Stomach (tissue), 4 donors: ENCODE measurements at regions not wholly inside any gene's neighbourhood (a gene's known extent, or its start where the extent isn't known, plus 50 kb on each side); places are given as distances from the start of the nearest gene placed in this dataset.

ENCODE experiments used
- CTCF ChIP-seq, 7 experiments: fragments of 450-650 bp in 4 of 7; fragments of 200-600 bp in 3 of 7; sonication (generic) in 3 of 7; IDR thresholded peaks; one replicate each; pipeline ENCODE4 v1.5.1; 2016 to 2019; ENCODE audit warnings: antibody characterized with exemption in 7 of 7, control low read depth in 2 of 7, mild to moderate bottlenecking in 1 of 7
- EP300 ChIP-seq: sonication (generic); formaldehyde crosslinking; IDR thresholded peaks from one replicate; pipeline ENCODE4 v1.6.1; 2017; ENCODE audit warnings: antibody characterized with exemption
- POLR2A ChIP-seq, 4 donors: fragments of 450-650 bp; IDR thresholded peaks; one replicate each; pipeline ENCODE4 v1.6.1; 2016; ENCODE audit warnings: antibody characterized with exemption in 4 of 4, control low read depth in 2 of 4, mild to moderate bottlenecking in 1 of 4, moderate library complexity in 1 of 4
- POLR2AphosphoS5 ChIP-seq, 3 donors: sonication (generic); formaldehyde crosslinking; IDR thresholded peaks; one replicate each; pipeline ENCODE4 v1.6.1; 2016; ENCODE audit warnings: antibody characterized with exemption in 3 of 3

GRCh38 chr2:42854207-42854818 lies 61.9 kb upstream of the HAAO start:
- TF ChIP-seq CTCF (IDR thresholded peaks at IDR 0.05) (no peak), POLR2A (IDR thresholded peaks at IDR 0.05) (no peak), EP300 (no peak), POLR2AphosphoS5 (IDR thresholded peaks at IDR 0.05) (no peak)
